ENCODE measurements at regions not wholly inside any gene's neighbourhood (a gene's known extent, or its start where the extent isn't known, plus 50 kb on each side); places are given as distances from the start of the nearest gene placed in this dataset.

- DNase-seq (ENCODE audit: low spot score), result no peak
These were observed 119.7 kb upstream of the PRDM1 start for GRCh38 chr6:105966481-105966880.

GRCh38 chr6:105964979-105965760, 121.0 kb upstream of the PRDM1 start:
- DNase-seq (ENCODE audit: low spot score), result no peak

GRCh38 chr6:105954148-105954547, 132.0 kb upstream of the PRDM1 start:
- DNase-seq (ENCODE audit: low spot score), result no peak

- no peak for DNase-seq (ENCODE audit: low spot score)
These were observed 133.1 kb upstream of the PRDM1 start for GRCh38 chr6:105952772-105953690.

- DNase-seq (ENCODE audit: low spot score), result no peak
These were observed 133.8 kb upstream of the PRDM1 start for GRCh38 chr6:105952326-105952725.

- no peak for DNase-seq (ENCODE audit: low spot score)
These were observed 134.8 kb upstream of the PRDM1 start for GRCh38 chr6:105951322-105951721.

GRCh38 chr6:105949869-105950268, 136.3 kb upstream of the PRDM1 start:
- DNase-seq (ENCODE audit: low spot score), result no peak

- no peak for DNase-seq (ENCODE audit: low spot score)
These were observed 142.6 kb upstream of the PRDM1 start for GRCh38 chr6:105943514-105943913.

GRCh38 chr6:105941621-105942412, 144.3 kb upstream of the PRDM1 start:
- no peak for DNase-seq (ENCODE audit: low spot score)

- DNase-seq (ENCODE audit: low spot score), result no peak
These were observed 145.1 kb upstream of the PRDM1 start for GRCh38 chr6:105940990-105941389.

- DNase-seq (ENCODE audit: low spot score), result no peak
These were observed 149.2 kb upstream of the PRDM1 start for GRCh38 chr6:105936972-105937371.

- DNase-seq (ENCODE audit: low spot score), result no peak
These were observed 150.7 kb upstream of the PRDM1 start for GRCh38 chr6:105935416-105935815.

- no peak for DNase-seq (ENCODE audit: low spot score)
These were observed 151.4 kb upstream of the PRDM1 start for GRCh38 chr6:105934708-105935107.

GRCh38 chr6:105932440-105932839, 153.7 kb upstream of the PRDM1 start:
- DNase-seq (ENCODE audit: low spot score), result no peak

- DNase-seq (ENCODE audit: low spot score), result no peak
These were observed 156.5 kb upstream of the PRDM1 start for GRCh38 chr6:105929626-105930025.

- no peak for DNase-seq (ENCODE audit: low spot score)
These were observed 159.8 kb upstream of the PRDM1 start for GRCh38 chr6:105926318-105926717.

- no peak for DNase-seq (ENCODE audit: low spot score)
These were observed 160.4 kb upstream of the PRDM1 start for GRCh38 chr6:105925706-105926105.

GRCh38 chr6:105921781-105922180, 164.4 kb upstream of the PRDM1 start:
- DNase-seq (ENCODE audit: low spot score), result no peak

- DNase-seq (ENCODE audit: low spot score), result no peak
These were observed 166.1 kb upstream of the PRDM1 start for GRCh38 chr6:105920071-105920470.

GRCh38 chr6:105917038-105917695, 169.0 kb upstream of the PRDM1 start:
- no peak for DNase-seq (ENCODE audit: low spot score)

GRCh38 chr6:105911106-105911629, 175.0 kb upstream of the PRDM1 start:
- DNase-seq (ENCODE audit: low spot score), result no peak

- no peak for DNase-seq (ENCODE audit: low spot score)
These were observed 177.0 kb upstream of the PRDM1 start for GRCh38 chr6:105909106-105909505.

All from CD4-positive, alpha-beta T cell treated with Interleukin-6 at 100 ng/mL for 8 hours (primary cell).